HCT116 (cell line): ENCODE measurements at regions not wholly inside any gene's neighbourhood (a gene's known extent, or its start where the extent isn't known, plus 50 kb on each side); places are given as distances from the start of the nearest gene placed in this dataset.

Source experiments
- ATAC-seq: fragments of 200-7000 bp; cut with Tn5 transposase; 2 replicates; pipeline ENCODE4 v1.9.1; 2020; ENCODE audit warnings: mild to moderate bottlenecking, moderate library complexity
- BruUV-seq: library from RNA; stranded (reverse); fragments of 400-500 nt; replicated peaks from 2 replicates; lab custom pipeline; 2021; lab: Mats Ljungman, UMichigan
- CTCF ChIA-PET: fragments of 300-600 bp; sonication (Branson Sonifier 250); formaldehyde crosslinking; loops from one replicate; lab custom pipeline; 2021; ENCODE audit warnings: antibody characterized with exemption; lab: Charles Lee
- POLR2A ChIA-PET: fragments of 300-600, 350-600 bp; sonication (Branson Sonifier 250); formaldehyde crosslinking; loops from one replicate; lab custom pipeline; 2021; ENCODE audit warnings: antibody characterized with exemption; lab: Charles Lee
- RAD21 ChIA-PET, 2 experiments: fragments of 300-600 bp; sonication (Branson Sonifier 250); formaldehyde crosslinking; loops; one replicate each; lab custom pipeline; 2023; ENCODE audit warnings: low total read pairs in 2 of 2; ENCODE audit not compliant: uncharacterized antibody in 2 of 2, unreplicated experiment in 2 of 2, low non-redundant PET in 1 of 2; lab: Charles Lee
- DNase-seq: peaks from one replicate; pipeline ENCODE4 v3.0.0-alpha.2; 2010; ENCODE audit warnings: low read depth, low spot score
- H2AFZ ChIP-seq: fragments of 200-600 bp; shearing (Covaris generic), sonication (generic); 2 replicates; pipeline ENCODE4 v1.6.1; 2017; ENCODE audit warnings: low read depth, mixed run types, mixed read lengths, antibody characterized with exemption, low read length; ENCODE audit not compliant: poor library complexity, severe bottlenecking
- H3K27ac ChIP-seq: 2 replicates; pipeline ENCODE4 v1.5.1; 2012; ENCODE audit warnings: low read depth, low read length
- H3K27me3 ChIP-seq: fragments of 200-600 bp; sonication (generic); 2 replicates; pipeline ENCODE4 v1.6.1; 2016; ENCODE audit warnings: mixed run types, low read length, mixed read lengths; ENCODE audit not compliant: insufficient read depth
- H3K36me3 ChIP-seq, 2 experiments: fragments of 200-500 bp in 1 of 2; fragments of 200-600 bp in 1 of 2; sonication (Bioruptor generic) in 1 of 2; sonication (generic) in 1 of 2; 2 replicates each; pipeline versions ENCODE4 v1.5.1 to v1.6.1; 2014 to 2016; ENCODE audit warnings: low read length in 2 of 2, inconsistent platforms in 1 of 2, mixed read lengths in 1 of 2, mixed run types in 1 of 2; ENCODE audit not compliant: insufficient read depth in 2 of 2, control insufficient read depth in 1 of 2
- H3K4me1 ChIP-seq, 2 experiments: fragments of 200-600 bp in 1 of 2; sonication (generic) in 1 of 2; 2 replicates each; pipeline versions ENCODE4 v1.5.1 to v1.6.1; 2012 to 2017; ENCODE audit warnings: low read length in 2 of 2, inconsistent platforms in 1 of 2, mild to moderate bottlenecking in 1 of 2, mixed read lengths in 1 of 2, mixed run types in 1 of 2, moderate library complexity in 1 of 2; ENCODE audit not compliant: insufficient read depth in 2 of 2, control insufficient read depth in 1 of 2
- H3K4me2 ChIP-seq: fragments of 200-600 bp; sonication (generic); 2 replicates; pipeline ENCODE4 v1.6.1; 2017; ENCODE audit warnings: mixed run types, low read length, mixed read lengths
- H3K4me3 ChIP-seq, 2 experiments: fragments of 200-600 bp in 1 of 2; sonication (generic) in 1 of 2; replicated peaks in 1 of 2; 2 replicates each; pipeline ENCODE4 v1.5.1; 2011 to 2016; ENCODE audit warnings: low read length in 2 of 2, control low read depth in 1 of 2, low read depth in 1 of 2, mild to moderate bottlenecking in 1 of 2, mixed read lengths in 1 of 2, mixed run types in 1 of 2
- H3K79me2 ChIP-seq: fragments of 200-600 bp; sonication (generic); 2 replicates; pipeline ENCODE4 v1.6.1; 2017; ENCODE audit warnings: mild to moderate bottlenecking, mixed run types, low read length, moderate library complexity, mixed read lengths; ENCODE audit not compliant: insufficient read depth
- H3K9ac ChIP-seq: fragments of 200-600 bp; sonication (generic); 2 replicates; pipeline ENCODE4 v1.6.1; 2016; ENCODE audit warnings: low read length, mixed read lengths
- H3K9me2 ChIP-seq: fragments of 200-600 bp; sonication (generic), shearing (Covaris generic); 2 replicates; pipeline ENCODE4 v1.6.1; 2017; ENCODE audit warnings: mixed run types, mild to moderate bottlenecking, moderate library complexity; ENCODE audit not compliant: insufficient read depth
- H3K9me3 ChIP-seq, 2 experiments: fragments of 200-500 bp in 1 of 2; fragments of 200-600 bp in 1 of 2; sonication (Bioruptor generic) in 1 of 2; sonication (generic) in 1 of 2; 2 replicates each; pipeline ENCODE4 v1.6.1; 2014 to 2017; ENCODE audit warnings: low read length in 2 of 2, mixed read lengths in 2 of 2, inconsistent platforms in 1 of 2, low read depth in 1 of 2, mild to moderate bottlenecking in 1 of 2, mixed run types in 1 of 2, moderate library complexity in 1 of 2; ENCODE audit not compliant: control insufficient read depth in 1 of 2, insufficient read depth in 1 of 2
- H4K20me1 ChIP-seq: fragments of 200-600 bp; sonication (generic), shearing (Covaris generic); 2 replicates; pipeline ENCODE4 v1.6.1; 2017; ENCODE audit warnings: mixed run types, mild to moderate bottlenecking, moderate library complexity; ENCODE audit not compliant: insufficient read depth
- ATF3 ChIP-seq: IDR thresholded peaks from 2 replicates; pipeline ENCODE4 v1.6.1; 2012
- CBX3 ChIP-seq: IDR thresholded peaks from 2 replicates; pipeline ENCODE4 v1.6.1; 2012; ENCODE audit warnings: low read depth
- CTCF ChIP-seq, 3 experiments: fragments of 200-600 bp in 1 of 3; sonication (generic) in 1 of 3; IDR thresholded peaks in 2 of 3; conservative IDR thresholded peaks in 1 of 3; 2 replicates each; pipeline ENCODE4 v1.5.1; 2012 to 2017; ENCODE audit warnings: low read depth in 2 of 3, low read length in 2 of 3, antibody characterized with exemption in 1 of 3, borderline replicate concordance in 1 of 3, control low read depth in 1 of 3, mild to moderate bottlenecking in 1 of 3, mixed read lengths in 1 of 3, mixed run types in 1 of 3, moderate library complexity in 1 of 3; ENCODE audit not compliant: insufficient read depth in 1 of 3
- EGR1 ChIP-seq: IDR thresholded peaks from 2 replicates; pipeline ENCODE4 v1.6.1; 2012; ENCODE audit warnings: low read depth
- ELF1 ChIP-seq: IDR thresholded peaks from 2 replicates; pipeline ENCODE4 v1.6.1; 2012; ENCODE audit warnings: low read depth, borderline replicate concordance
- EZH2 ChIP-seq: fragments of 200-600 bp; sonication (generic); IDR thresholded peaks from 2 replicates; pipeline ENCODE4 v1.6.1; 2017; ENCODE audit warnings: antibody characterized with exemption, mixed run types
- FOSL1 ChIP-seq: IDR thresholded peaks from 2 replicates; pipeline ENCODE4 v1.6.1; 2012; ENCODE audit warnings: low read depth
- RAD21 ChIP-seq: IDR thresholded peaks from 2 replicates; pipeline ENCODE4 v1.6.1; 2012; ENCODE audit warnings: low read depth, mild to moderate bottlenecking
- SRF ChIP-seq: IDR thresholded peaks from 2 replicates; pipeline ENCODE4 v1.6.1; 2012; ENCODE audit warnings: low read depth
- ZBTB33 ChIP-seq: IDR thresholded peaks from 2 replicates; pipeline ENCODE4 v1.6.1; 2011; ENCODE audit warnings: mild to moderate bottlenecking, low read length, moderate library complexity; ENCODE audit not compliant: insufficient replicate concordance; ENCODE audit errors: extremely low read depth
- ZFX ChIP-seq: fragments of 450-650 bp; IDR thresholded peaks from 2 replicates; pipeline ENCODE4 v1.6.1; 2017
- ZNF274 ChIP-seq: fragments of 200-500 bp; sonication (Bioruptor generic); IDR thresholded peaks from 2 replicates; pipeline ENCODE4 v1.6.1; 2014; ENCODE audit warnings: mild to moderate bottlenecking, low read depth, low read length, inconsistent platforms
- intact Hi-C: fragments of 100-400 bp; cut with micrococcal nuclease; formaldehyde crosslinking; loops from 2 replicates; pipeline ENCODE4 v1.10.0; 2022

- Histone ChIP-seq H3K9me3 (0 out of 4 replicates have a peak, but pooled peaks cover 0 to 8% of the 10 kb centered on the region in 2 experiments), H3K9me2 (no peaks in the 10 kb centered on the region), H3K9ac (no peak overlapping the region), H3K36me3 (no peaks in the 10 kb centered on the region), H3K4me3 (no peak overlapping the region), H3K27me3 (no peaks in the 10 kb centered on the region), H3K27ac (no peak overlapping the region), H2AFZ (no peak overlapping the region), H3K79me2 (no peaks in the 10 kb centered on the region), H3K4me2 (no peak overlapping the region), H4K20me1 (no peaks in the 10 kb centered on the region), H3K4me1 (peaks cover 0 to 15% of the 10 kb centered on the region in 2 experiments; a peak in 2 of 4 replicates)
- intact Hi-C loops = no loop called here
- ATAC-seq (no peak), DNase-seq (no peak)
- no peak for TF ChIP-seq ELF1
- TF ChIP-seq ZBTB33 = no peak
- TF ChIP-seq SRF = no peak
- no peak for TF ChIP-seq EZH2
- TF ChIP-seq FOSL1 = no peak
- no peak for TF ChIP-seq RAD21
- no peak for TF ChIP-seq ZFX
- no peak for TF ChIP-seq ZNF274
- TF ChIP-seq CBX3 = no peak
- no peak for TF ChIP-seq EGR1
- no peak for TF ChIP-seq CTCF (IDR thresholded peaks at IDR 0.05 in 2 of 3, conservative IDR thresholded peaks at IDR 0.05 in 1 of 3; ENCODE audit: borderline replicate concordance in 1 of 3, insufficient read depth in 1 of 3, low read depth in 2 of 3, low read length in 2 of 3)
- no peak for TF ChIP-seq ATF3
- ChIA-PET RAD21 (no interaction called here), POLR2A (interaction anchor here (0.7 to 1.3 kb wide), 2 partner anchors 25 to 47 kb away, joined by 3 read pairs; no protein-coding TSS in a partner anchor), CTCF (no interaction called here)
- BruUV-seq = no TSS peak
Measured at GRCh38 chr12:116481726-116482125, 77.5 kb upstream of the MAP1LC3B2 start.
